Calu3 (cell line): ENCODE measurements at regions not wholly inside any gene's neighbourhood (a gene's known extent, or its start where the extent isn't known, plus 50 kb on each side); places are given as distances from the start of the nearest gene placed in this dataset.
A peak's percentile ranks its signal among the peaks of the same experiment; 100 is the strongest.

Experiments used
- BruUV-seq: library from RNA; stranded (reverse); fragments of 400-500 nt; replicated peaks from 2 replicates; lab custom pipeline; 2021; lab: Mats Ljungman, UMichigan
- CTCF ChIA-PET: fragments of 300-600 bp; sonication (Branson Sonifier 250); formaldehyde crosslinking; loops from one replicate; lab custom pipeline; 2022; ENCODE audit warnings: antibody characterized with exemption; lab: Charles Lee
- DNase-seq: peaks from one replicate; pipeline ENCODE4 v3.0.0; 2022
- H3K27ac Mint-ChIP-seq: one replicate; pipeline ENCODE4 v1.8.0; 2022; ENCODE audit warnings: mixed read lengths; ENCODE audit not compliant: unreplicated experiment
- H3K27me3 Mint-ChIP-seq: one replicate; pipeline ENCODE4 v1.8.0; 2022; ENCODE audit warnings: mixed read lengths; ENCODE audit not compliant: unreplicated experiment
- H3K36me3 Mint-ChIP-seq: one replicate; pipeline ENCODE4 v1.8.0; 2022; ENCODE audit warnings: mild to moderate bottlenecking, moderate library complexity, mixed read lengths; ENCODE audit not compliant: insufficient read depth, unreplicated experiment
- H3K4me1 Mint-ChIP-seq: one replicate; pipeline ENCODE4 v1.8.0; 2022; ENCODE audit warnings: mild to moderate bottlenecking, low read depth, mixed read lengths; ENCODE audit not compliant: unreplicated experiment
- H3K4me3 Mint-ChIP-seq: one replicate; pipeline ENCODE4 v1.8.0; 2022; ENCODE audit warnings: mild to moderate bottlenecking, low read depth, moderate library complexity, mixed read lengths; ENCODE audit not compliant: unreplicated experiment
- H3K9me3 Mint-ChIP-seq: one replicate; pipeline ENCODE4 v1.8.0; 2022; ENCODE audit warnings: low read depth, mixed read lengths; ENCODE audit not compliant: unreplicated experiment
- CTCF ChIP-seq: fragments of 200-600 bp; IDR thresholded peaks from one replicate; pipeline ENCODE4 v1.8.0; 2022; ENCODE audit warnings: antibody characterized with exemption; ENCODE audit not compliant: unreplicated experiment
- intact Hi-C: fragments of 100-400 bp; cut with micrococcal nuclease; formaldehyde crosslinking; loops from one replicate; pipeline ENCODE4 v1.10.0; 2022; ENCODE audit not compliant: unreplicated experiment

- intact Hi-C loops: no loop called here
- no TSS peak for BruUV-seq
- DNase-seq: no peak
- CTCF ChIA-PET: interaction anchor here (0.5 kb wide), 1 partner anchor 22 kb away, joined by 3 read pairs; no protein-coding TSS in a partner anchor
- no peaks in the 10 kb centered on the region for H3K9me3 Mint-ChIP-seq
- H3K27ac Mint-ChIP-seq: no peak overlapping the region
- H3K4me3 Mint-ChIP-seq: no peak overlapping the region
- no peak for TF ChIP-seq CTCF
- H3K4me1 Mint-ChIP-seq: no peaks in the 10 kb centered on the region
- no peaks in the 10 kb centered on the region for H3K36me3 Mint-ChIP-seq
- peaks cover 84% of the 10 kb centered on the region for H3K27me3 Mint-ChIP-seq
These were observed 149.7 kb upstream of the PROK2 start for GRCh38 chr3:71934520-71935270.

- no peaks in the 10 kb centered on the region for H3K9me3 Mint-ChIP-seq
- no peak overlapping the region for H3K27ac Mint-ChIP-seq
- no peak for DNase-seq
- CTCF ChIA-PET: no interaction called here
- H3K4me1 Mint-ChIP-seq: no peaks in the 10 kb centered on the region
- BruUV-seq: no TSS peak
- no peak for TF ChIP-seq CTCF
- H3K36me3 Mint-ChIP-seq: no peaks in the 10 kb centered on the region
- H3K4me3 Mint-ChIP-seq: no peak overlapping the region
- H3K27me3 Mint-ChIP-seq: peaks cover 68% of the 10 kb centered on the region
- intact Hi-C loops: no loop called here
These were observed 147.0 kb upstream of the PROK2 start for GRCh38 chr3:71931922-71932321.

- no peak overlapping the region for H3K4me3 Mint-ChIP-seq
- no peaks in the 10 kb centered on the region for H3K36me3 Mint-ChIP-seq
- DNase-seq: peak; percentile 11
- no peak overlapping the region for H3K27ac Mint-ChIP-seq
- CTCF ChIA-PET: interaction anchor here (1.6 kb wide), 1 partner anchor 892 kb away, joined by 8 read pairs; no protein-coding TSS in a partner anchor
- H3K9me3 Mint-ChIP-seq: no peaks in the 10 kb centered on the region
- H3K27me3 Mint-ChIP-seq: peaks cover 63% of the 10 kb centered on the region
- BruUV-seq: no TSS peak
- peaks cover 9% of the 10 kb centered on the region for H3K4me1 Mint-ChIP-seq
- intact Hi-C loops: no loop called here
- TF ChIP-seq CTCF: peak; percentile 28
These were observed 145.4 kb upstream of the PROK2 start for GRCh38 chr3:71930056-71930991.

GRCh38 chr3:71928212-71928611 is 143.3 kb upstream of the PROK2 start:
- H3K4me1 Mint-ChIP-seq: peaks cover 9% of the 10 kb centered on the region
- CTCF ChIA-PET: no interaction called here
- no peak overlapping the region for H3K4me3 Mint-ChIP-seq
- no peak overlapping the region for H3K27ac Mint-ChIP-seq
- H3K27me3 Mint-ChIP-seq: peaks cover 46% of the 10 kb centered on the region
- DNase-seq: no peak
- no TSS peak for BruUV-seq
- no peak for TF ChIP-seq CTCF
- no peaks in the 10 kb centered on the region for H3K36me3 Mint-ChIP-seq
- no peaks in the 10 kb centered on the region for H3K9me3 Mint-ChIP-seq
- intact Hi-C loops: no loop called here
